Stomach (tissue), 8 donors: ENCODE measurements at regions not wholly inside any gene's neighbourhood (a gene's known extent, or its start where the extent isn't known, plus 50 kb on each side); places are given as distances from the start of the nearest gene placed in this dataset.

Experiments
- DNase-seq, 2 donors: peaks; one replicate each; pipeline versions ENCODE4 v3.0.0 to v3.0.0-alpha.2; 2013 to 2019
- H3K27ac ChIP-seq, 5 donors: fragments of 200-600 bp in 4 of 5; sonication (generic) in 4 of 5; one replicate each; pipeline ENCODE4 v1.5.1; 2013 to 2019; ENCODE audit warnings: mild to moderate bottlenecking in 1 of 5, moderate library complexity in 1 of 5
- H3K27me3 ChIP-seq, 3 donors: fragments of 200-600 bp; sonication (generic); one replicate each; pipeline ENCODE4 v1.5.1; 2017 to 2019; ENCODE audit warnings: mixed run types in 1 of 3
- H3K36me3 ChIP-seq, 4 donors: fragments of 200-600 bp; sonication (generic); 1 replicate in 3 of 4; 2 replicates in 1 of 4; pipeline ENCODE4 v1.5.1; 2016 to 2019
- H3K4me1 ChIP-seq, 4 donors: fragments of 200-600 bp; sonication (generic); one replicate each; pipeline ENCODE4 v1.5.1; 2016 to 2019
- H3K4me3 ChIP-seq, 4 donors: fragments of 200-600 bp; sonication (generic) in 3 of 4; one replicate each; pipeline ENCODE4 v1.5.1; 2016 to 2019; ENCODE audit warnings: mild to moderate bottlenecking in 1 of 4
- H3K9me3 ChIP-seq, 4 donors: fragments of 200-600 bp; sonication (generic); one replicate each; pipeline ENCODE4 v1.5.1; 2016 to 2019
- CTCF ChIP-seq, 7 experiments: fragments of 450-650 bp in 4 of 7; fragments of 200-600 bp in 3 of 7; sonication (generic) in 3 of 7; IDR thresholded peaks; one replicate each; pipeline ENCODE4 v1.5.1; 2016 to 2019; ENCODE audit warnings: antibody characterized with exemption in 7 of 7, control low read depth in 2 of 7, mild to moderate bottlenecking in 1 of 7
- EP300 ChIP-seq: sonication (generic); formaldehyde crosslinking; IDR thresholded peaks from one replicate; pipeline ENCODE4 v1.6.1; 2017; ENCODE audit warnings: antibody characterized with exemption
- POLR2A ChIP-seq, 4 donors: fragments of 450-650 bp; IDR thresholded peaks; one replicate each; pipeline ENCODE4 v1.6.1; 2016; ENCODE audit warnings: antibody characterized with exemption in 4 of 4, control low read depth in 2 of 4, mild to moderate bottlenecking in 1 of 4, moderate library complexity in 1 of 4
- POLR2AphosphoS5 ChIP-seq, 3 donors: sonication (generic); formaldehyde crosslinking; IDR thresholded peaks; one replicate each; pipeline ENCODE4 v1.6.1; 2016; ENCODE audit warnings: antibody characterized with exemption in 3 of 3
- WGBS, 5 donors: extraction: QIAGEN DNeasy Blood & Tissue Kit in 3 of 5; methylation state at CpG; one replicate each; pipeline versions ENCODE4 v1.1.5 to v1.1.7; 2013 to 2018; 5-methylcytosine and 5-hydroxymethylcytosine counted together
- intact Hi-C: fragments of 100-400 bp; cut with DNase I; formaldehyde crosslinking; loops from one replicate; pipeline ENCODE4 v1.15.1; 2023; ENCODE audit warnings: low total_unique reads
- donor health status: healthy with polysubstance abuse.
- donor health status: Bipolar disorder and iron deficiency.
- donor health status: healthy.

- DNase-seq, result no peak
- Histone ChIP-seq H3K4me1 (peaks cover 0 to 10% (median 4%) of the 10 kb centered on the region in 4 donors), H3K9me3 (no peaks in the 10 kb centered on the region), H3K4me3 (no peak overlapping the region), H3K36me3 (no peaks in the 10 kb centered on the region), H3K27ac (peak overlapping the region in 3 of 5 donors; percentile 20 to 51 (median 36)), H3K27me3 (no peaks in the 10 kb centered on the region)
- intact Hi-C loops, result no loop called here
- TF ChIP-seq POLR2AphosphoS5 (IDR thresholded peaks at IDR 0.05) (no peak), CTCF (IDR thresholded peaks at IDR 0.05) (no peak), POLR2A (IDR thresholded peaks at IDR 0.05) (no peak), EP300 (no peak)
These were observed 688.6 kb upstream of the CITED2 start for GRCh38 chr6:140063021-140063399.

- DNase-seq, result peak; percentile 26 to 78
- 30 to 40% (median 33%) methylated on average over 3 of the region's 3 CpGs for WGBS, 5 donors
- H3K27ac ChIP-seq, result peak overlapping the region in 3 of 5 donors; percentile 20 to 57 (median 36)
These were observed 687.9 kb upstream of the CITED2 start for GRCh38 chr6:140062043-140063020.

GRCh38 chr6:140061110-140062042, 686.9 kb upstream of the CITED2 start:
- Histone ChIP-seq H3K27me3 (no peaks in the 10 kb centered on the region), H3K9me3 (no peaks in the 10 kb centered on the region), H3K36me3 (no peaks in the 10 kb centered on the region), H3K4me1 (peaks cover 0 to 10% (median 4%) of the 10 kb centered on the region in 4 donors), H3K4me3 (no peak overlapping the region), H3K27ac (peak overlapping the region in 1 of 5 donors; percentile 57)
- DNase-seq, result no peak
- WGBS, 5 donors, result 67 to 76% (median 72%) methylated on average over 5 of the region's 5 CpGs
- TF ChIP-seq CTCF (IDR thresholded peaks at IDR 0.05), result no peak
- TF ChIP-seq EP300, result no peak
- no peak for TF ChIP-seq POLR2AphosphoS5 (IDR thresholded peaks at IDR 0.05)
- no peak for TF ChIP-seq POLR2A (IDR thresholded peaks at IDR 0.05)
- intact Hi-C loops, result no loop called here

More at GRCh38 chr6:140062043-140063020, 687.9 kb upstream of the CITED2 start:
- Histone ChIP-seq H3K36me3 (no peaks in the 10 kb centered on the region), H3K4me3 (no peak overlapping the region), H3K27me3 (no peaks in the 10 kb centered on the region), H3K4me1 (peaks cover 0 to 10% (median 4%) of the 10 kb centered on the region in 4 donors), H3K9me3 (no peaks in the 10 kb centered on the region)
- no peak for TF ChIP-seq EP300
- no peak for TF ChIP-seq CTCF (IDR thresholded peaks at IDR 0.05)
- TF ChIP-seq POLR2A (IDR thresholded peaks at IDR 0.05), result no peak
- TF ChIP-seq POLR2AphosphoS5 (IDR thresholded peaks at IDR 0.05), result no peak
- intact Hi-C loops, result no loop called here

GRCh38 chr6:140059947-140060346, 685.5 kb upstream of the CITED2 start:
- no peak overlapping the region for H3K4me3 ChIP-seq
- DNase-seq, result no peak
- no peaks in the 10 kb centered on the region for H3K36me3 ChIP-seq
- no peaks in the 10 kb centered on the region for H3K27me3 ChIP-seq
- H3K4me1 ChIP-seq, result peaks cover 0 to 10% (median 4%) of the 10 kb centered on the region in 4 donors
- intact Hi-C loops, result no loop called here
- 96 to 100% (median 97%) methylated on average over 1 of the region's 1 CpG for WGBS, 5 donors
- H3K9me3 ChIP-seq, result no peaks in the 10 kb centered on the region
- no peak overlapping the region for H3K27ac ChIP-seq
- no peak for TF ChIP-seq CTCF (IDR thresholded peaks at IDR 0.05)
- TF ChIP-seq POLR2AphosphoS5 (IDR thresholded peaks at IDR 0.05), result no peak
- no peak for TF ChIP-seq EP300
- no peak for TF ChIP-seq POLR2A (IDR thresholded peaks at IDR 0.05)
